ENCODE measurements at regions not wholly inside any gene's neighbourhood (a gene's known extent, or its start where the extent isn't known, plus 50 kb on each side); places are given as distances from the start of the nearest gene placed in this dataset.
A peak's percentile ranks its signal among the peaks of the same experiment; 100 is the strongest.

GRCh38 chr10:64486149-64486548 is 964.9 kb downstream of the REEP3 start:
- WGBS (ENCODE audit: extremely low coverage, insufficient coverage, low lambda C conversion rate), result no CpG with 5 or more reads among the region's 2 CpGs
- Histone ChIP-seq H3K4me2 (ENCODE audit: low read length) (no peak overlapping the region), H4K8ac (ENCODE audit: low read depth, low read length) (no peak overlapping the region), H2BK120ac (ENCODE audit: low read depth, low read length) (no peak overlapping the region), H3K9ac (ENCODE audit: low read length) (no peak overlapping the region), H2BK5ac (ENCODE audit: low read length) (no peak overlapping the region), H3K4me3 (ENCODE audit: low read length) (no peak overlapping the region), H3K79me2 (ENCODE audit: control insufficient read depth, insufficient read depth, low read length) (no peaks in the 10 kb centered on the region), H3K56ac (ENCODE audit: low read length) (no peak overlapping the region), H3K79me1 (ENCODE audit: low read length) (no peaks in the 10 kb centered on the region), H4K5ac (ENCODE audit: low read length) (no peak overlapping the region), H3K4me1 (ENCODE audit: control insufficient read depth, low read depth, low read length) (peaks cover 2% of the 10 kb centered on the region), H3K27me3 (ENCODE audit: insufficient read depth, low read length, poor library complexity) (no peaks in the 10 kb centered on the region), H3K23ac (ENCODE audit: low read length) (no peak overlapping the region), H3K4ac (ENCODE audit: low read depth, low read length) (no peak overlapping the region), H3K27ac (ENCODE audit: low read depth, low read length) (no peak overlapping the region), H3K18ac (ENCODE audit: low read length) (no peak overlapping the region), H2AK5ac (ENCODE audit: low read length) (no peak overlapping the region), H3K36me3 (ENCODE audit: control insufficient read depth, insufficient read depth, low read length) (no peaks in the 10 kb centered on the region), H2BK15ac (replicated peaks; ENCODE audit: low read depth) (no peak overlapping the region)
- DNase-seq, result no peak

- Histone ChIP-seq H3K27me3 (ENCODE audit: insufficient read depth, low read length, poor library complexity) (no peaks in the 10 kb centered on the region), H4K5ac (ENCODE audit: low read length) (no peak overlapping the region), H3K4me1 (ENCODE audit: control insufficient read depth, low read depth, low read length) (peaks cover 2% of the 10 kb centered on the region), H4K8ac (ENCODE audit: low read depth, low read length) (no peak overlapping the region), H2BK5ac (ENCODE audit: low read length) (no peak overlapping the region), H3K27ac (ENCODE audit: low read depth, low read length) (no peak overlapping the region), H2BK120ac (ENCODE audit: low read depth, low read length) (no peak overlapping the region), H2AK5ac (ENCODE audit: low read length) (no peak overlapping the region), H3K4ac (ENCODE audit: low read depth, low read length) (no peak overlapping the region), H3K4me3 (ENCODE audit: low read length) (no peak overlapping the region), H3K79me1 (ENCODE audit: low read length) (no peaks in the 10 kb centered on the region), H2BK15ac (replicated peaks; ENCODE audit: low read depth) (no peak overlapping the region), H3K4me2 (ENCODE audit: low read length) (no peak overlapping the region), H3K18ac (ENCODE audit: low read length) (no peak overlapping the region), H3K36me3 (ENCODE audit: control insufficient read depth, insufficient read depth, low read length) (no peaks in the 10 kb centered on the region), H3K9ac (ENCODE audit: low read length) (no peak overlapping the region), H3K23ac (ENCODE audit: low read length) (no peak overlapping the region), H3K56ac (ENCODE audit: low read length) (no peak overlapping the region), H3K79me2 (ENCODE audit: control insufficient read depth, insufficient read depth, low read length) (no peaks in the 10 kb centered on the region)
- DNase-seq, result no peak
Measured at GRCh38 chr10:64486901-64487300, 965.7 kb downstream of the REEP3 start.

- no peaks in the 10 kb centered on the region for H3K4me1 ChIP-seq (ENCODE audit: control insufficient read depth, low read depth, low read length)
- no peaks in the 10 kb centered on the region for H3K79me2 ChIP-seq (ENCODE audit: control insufficient read depth, insufficient read depth, low read length)
- DNase-seq, result no peak
- H3K4ac ChIP-seq (ENCODE audit: low read depth, low read length), result no peak overlapping the region
- H3K4me3 ChIP-seq (ENCODE audit: low read length), result no peak overlapping the region
- no peak overlapping the region for H2BK15ac ChIP-seq (replicated peaks; ENCODE audit: low read depth)
- no peak overlapping the region for H3K56ac ChIP-seq (ENCODE audit: low read length)
- H4K5ac ChIP-seq (ENCODE audit: low read length), result no peak overlapping the region
- H3K36me3 ChIP-seq (ENCODE audit: control insufficient read depth, insufficient read depth, low read length), result no peaks in the 10 kb centered on the region
- H3K23ac ChIP-seq (ENCODE audit: low read length), result no peak overlapping the region
- no peaks in the 10 kb centered on the region for H3K79me1 ChIP-seq (ENCODE audit: low read length)
- no peak overlapping the region for H3K27ac ChIP-seq (ENCODE audit: low read depth, low read length)
- H3K9ac ChIP-seq (ENCODE audit: low read length), result no peak overlapping the region
- H3K4me2 ChIP-seq (ENCODE audit: low read length), result no peak overlapping the region
- no peak overlapping the region for H3K18ac ChIP-seq (ENCODE audit: low read length)
- H2BK5ac ChIP-seq (ENCODE audit: low read length), result no peak overlapping the region
- no peak overlapping the region for H2AK5ac ChIP-seq (ENCODE audit: low read length)
- no peaks in the 10 kb centered on the region for H3K27me3 ChIP-seq (ENCODE audit: insufficient read depth, low read length, poor library complexity)
- H4K8ac ChIP-seq (ENCODE audit: low read depth, low read length), result no peak overlapping the region
- no peak overlapping the region for H2BK120ac ChIP-seq (ENCODE audit: low read depth, low read length)
Measured at GRCh38 chr10:64494901-64495300, 973.7 kb downstream of the REEP3 start.

- H2BK15ac ChIP-seq (replicated peaks; ENCODE audit: low read depth), result no peak overlapping the region
- no peak overlapping the region for H4K8ac ChIP-seq (ENCODE audit: low read depth, low read length)
- H3K18ac ChIP-seq (ENCODE audit: low read length), result no peak overlapping the region
- no peak overlapping the region for H2AK5ac ChIP-seq (ENCODE audit: low read length)
- DNase-seq, result no peak
- no peak overlapping the region for H3K4me2 ChIP-seq (ENCODE audit: low read length)
- no peak overlapping the region for H3K27ac ChIP-seq (ENCODE audit: low read depth, low read length)
- no peak overlapping the region for H3K56ac ChIP-seq (ENCODE audit: low read length)
- H2BK120ac ChIP-seq (ENCODE audit: low read depth, low read length), result no peak overlapping the region
- no peaks in the 10 kb centered on the region for H3K4me1 ChIP-seq (ENCODE audit: control insufficient read depth, low read depth, low read length)
- no peaks in the 10 kb centered on the region for H3K79me2 ChIP-seq (ENCODE audit: control insufficient read depth, insufficient read depth, low read length)
- peak overlapping the region; percentile 36 for H3K4ac ChIP-seq (ENCODE audit: low read depth, low read length)
- no peaks in the 10 kb centered on the region for H3K27me3 ChIP-seq (ENCODE audit: insufficient read depth, low read length, poor library complexity)
- H3K9ac ChIP-seq (ENCODE audit: low read length), result no peak overlapping the region
- no CpG with 5 or more reads among the region's 8 CpGs for WGBS (ENCODE audit: extremely low coverage, insufficient coverage, low lambda C conversion rate)
- H3K23ac ChIP-seq (ENCODE audit: low read length), result no peak overlapping the region
- H4K5ac ChIP-seq (ENCODE audit: low read length), result no peak overlapping the region
- no peak overlapping the region for H3K4me3 ChIP-seq (ENCODE audit: low read length)
- H2BK5ac ChIP-seq (ENCODE audit: low read length), result no peak overlapping the region
- no peaks in the 10 kb centered on the region for H3K79me1 ChIP-seq (ENCODE audit: low read length)
- no peaks in the 10 kb centered on the region for H3K36me3 ChIP-seq (ENCODE audit: control insufficient read depth, insufficient read depth, low read length)
Measured at GRCh38 chr10:64497306-64497705, 976.1 kb downstream of the REEP3 start.

DNA sequence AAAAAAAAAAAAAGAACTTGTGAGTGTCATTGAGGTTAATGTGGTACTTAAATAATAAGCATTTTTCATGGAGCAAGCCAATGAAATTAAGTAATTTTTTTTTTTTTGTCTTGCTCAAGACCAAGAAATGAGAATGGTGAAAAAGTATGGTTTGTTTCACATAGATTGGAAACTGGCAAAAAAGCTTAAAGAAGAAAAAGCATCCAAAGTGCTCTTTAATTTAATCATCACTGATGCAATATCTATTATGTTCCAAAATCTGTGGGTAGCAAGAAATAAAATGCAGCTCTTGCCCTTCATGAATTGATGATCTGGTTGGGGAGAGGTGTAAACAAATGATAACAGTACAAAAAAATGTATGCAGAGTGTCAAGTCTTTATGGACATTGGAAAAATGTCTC is 980.6 kb downstream of the REEP3 start:
- no peak overlapping the region for H3K9ac ChIP-seq (ENCODE audit: low read length)
- peaks cover 2% of the 10 kb centered on the region for H3K4me1 ChIP-seq (ENCODE audit: control insufficient read depth, low read depth, low read length)
- peak overlapping the region; percentile 67 for H2BK120ac ChIP-seq (ENCODE audit: low read depth, low read length)
- no peak overlapping the region for H3K23ac ChIP-seq (ENCODE audit: low read length)
- no peaks in the 10 kb centered on the region for H3K36me3 ChIP-seq (ENCODE audit: control insufficient read depth, insufficient read depth, low read length)
- no peak overlapping the region for H3K4me3 ChIP-seq (ENCODE audit: low read length)
- DNase-seq, result no peak
- H3K4ac ChIP-seq (ENCODE audit: low read depth, low read length), result no peak overlapping the region
- no peak overlapping the region for H2BK5ac ChIP-seq (ENCODE audit: low read length)
- H3K18ac ChIP-seq (ENCODE audit: low read length), result no peak overlapping the region
- H3K56ac ChIP-seq (ENCODE audit: low read length), result no peak overlapping the region
- peak overlapping the region; percentile 74 for H2BK15ac ChIP-seq (replicated peaks; ENCODE audit: low read depth)
- H3K27ac ChIP-seq (ENCODE audit: low read depth, low read length), result no peak overlapping the region
- no peak overlapping the region for H2AK5ac ChIP-seq (ENCODE audit: low read length)
- no peaks in the 10 kb centered on the region for H3K79me2 ChIP-seq (ENCODE audit: control insufficient read depth, insufficient read depth, low read length)
- no peaks in the 10 kb centered on the region for H3K27me3 ChIP-seq (ENCODE audit: insufficient read depth, low read length, poor library complexity)
- no peak overlapping the region for H4K5ac ChIP-seq (ENCODE audit: low read length)
- no peaks in the 10 kb centered on the region for H3K79me1 ChIP-seq (ENCODE audit: low read length)
- no peak overlapping the region for H4K8ac ChIP-seq (ENCODE audit: low read depth, low read length)
- H3K4me2 ChIP-seq (ENCODE audit: low read length), result no peak overlapping the region

DNA sequence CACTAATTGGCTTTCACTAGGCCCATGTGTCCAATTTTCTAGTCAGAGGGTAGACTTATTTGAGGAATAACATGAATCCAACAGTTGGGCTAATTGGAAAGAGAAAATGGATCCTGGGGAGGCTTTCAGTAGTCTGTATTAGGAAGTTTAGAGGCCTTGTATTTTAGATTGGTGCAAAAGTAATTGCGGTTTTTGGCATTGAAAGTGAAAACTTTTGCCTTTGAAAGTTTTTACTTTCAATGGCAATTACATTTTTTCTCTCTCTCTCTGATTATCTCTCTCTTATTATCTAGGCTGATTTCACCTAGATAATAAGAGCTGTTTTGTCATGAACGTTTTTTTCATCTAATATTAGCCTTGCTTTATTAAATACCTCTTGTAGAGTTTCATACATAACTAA is 981.7 kb downstream of the REEP3 start:
- Histone ChIP-seq H3K27ac (ENCODE audit: low read depth, low read length) (no peak overlapping the region), H4K8ac (ENCODE audit: low read depth, low read length) (no peak overlapping the region), H3K27me3 (ENCODE audit: insufficient read depth, low read length, poor library complexity) (no peaks in the 10 kb centered on the region), H3K4me1 (ENCODE audit: control insufficient read depth, low read depth, low read length) (peaks cover 5% of the 10 kb centered on the region), H3K36me3 (ENCODE audit: control insufficient read depth, insufficient read depth, low read length) (no peaks in the 10 kb centered on the region), H2BK15ac (replicated peaks; ENCODE audit: low read depth) (peak overlapping the region; percentile 85), H3K18ac (ENCODE audit: low read length) (peak overlapping the region; percentile 75), H3K56ac (ENCODE audit: low read length) (no peak overlapping the region), H3K9ac (ENCODE audit: low read length) (no peak overlapping the region), H2BK5ac (ENCODE audit: low read length) (no peak overlapping the region), H3K23ac (ENCODE audit: low read length) (no peak overlapping the region), H3K79me2 (ENCODE audit: control insufficient read depth, insufficient read depth, low read length) (no peaks in the 10 kb centered on the region), H3K4me2 (ENCODE audit: low read length) (no peak overlapping the region), H2AK5ac (ENCODE audit: low read length) (no peak overlapping the region), H4K5ac (ENCODE audit: low read length) (no peak overlapping the region), H3K79me1 (ENCODE audit: low read length) (no peaks in the 10 kb centered on the region), H3K4ac (ENCODE audit: low read depth, low read length) (no peak overlapping the region), H3K4me3 (ENCODE audit: low read length) (no peak overlapping the region), H2BK120ac (ENCODE audit: low read depth, low read length) (peak overlapping the region; percentile 88)
- no peak for DNase-seq
- no CpG with 5 or more reads among the region's 2 CpGs for WGBS (ENCODE audit: extremely low coverage, insufficient coverage, low lambda C conversion rate)

Measured in mesendoderm (in vitro differentiated cells).